Activated CD8-positive, alpha-beta memory T cell treated with anti-CD3 and anti-CD28 coated beads, Interleukin-2, amount 50 U/mL, for 24 hours (primary cell): ENCODE measurements at regions not wholly inside any gene's neighbourhood (a gene's known extent, or its start where the extent isn't known, plus 50 kb on each side); places are given as distances from the start of the nearest gene placed in this dataset.

ENCODE experiments used
- DNase-seq: peaks from one replicate; pipeline ENCODE4 v3.0.0-alpha.2; 2020; ENCODE audit errors: extremely low read depth

- no peak for DNase-seq
These were observed 67.6 kb upstream of the AMPD3 start for GRCh38 chr11:10387206-10388083.

DNA sequence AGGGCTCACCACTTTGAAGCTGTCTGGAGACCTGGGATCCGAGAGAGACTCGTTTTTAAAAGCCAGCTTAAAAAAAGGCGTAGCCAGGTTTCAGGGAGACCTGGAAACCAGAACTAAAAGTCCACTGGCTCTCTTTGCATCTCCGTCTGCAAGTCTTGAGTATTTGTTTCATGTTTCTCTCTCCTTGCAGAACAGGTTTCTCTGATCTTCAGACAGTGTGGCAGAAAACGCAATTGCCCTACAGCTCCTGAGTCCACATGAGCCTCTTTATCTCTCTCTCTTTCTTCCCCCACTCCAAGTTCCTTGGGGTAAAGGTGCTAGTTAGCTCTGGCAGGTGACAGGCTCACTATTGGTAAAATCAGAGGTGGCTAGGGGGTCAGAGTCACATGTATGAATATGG lies 67.0 kb upstream of the AMPD3 start:
- no peak for DNase-seq

DNA sequence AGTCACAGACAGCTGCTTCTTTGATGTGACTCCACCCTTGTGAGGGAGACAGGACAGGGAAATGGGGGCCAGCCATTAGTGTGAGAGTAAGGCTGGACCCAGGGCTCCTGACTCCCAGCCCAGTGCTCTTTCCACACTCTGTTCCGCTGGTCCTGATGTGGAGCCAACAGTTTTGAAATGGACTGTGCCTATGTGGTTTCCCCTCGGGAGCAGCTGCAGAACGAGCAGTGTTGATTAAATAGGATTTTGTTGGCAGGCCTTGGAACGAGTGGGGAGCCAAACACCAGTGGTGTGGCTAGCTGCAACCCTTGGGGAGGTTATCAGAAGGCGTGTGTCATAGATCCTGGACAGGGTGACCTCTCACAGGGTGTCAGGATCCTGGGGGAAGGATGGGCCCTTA lies 66.5 kb upstream of the AMPD3 start:
- DNase-seq: no peak

- no peak for DNase-seq
These were observed 64.7 kb upstream of the AMPD3 start for GRCh38 chr11:10390375-10390774.

DNA sequence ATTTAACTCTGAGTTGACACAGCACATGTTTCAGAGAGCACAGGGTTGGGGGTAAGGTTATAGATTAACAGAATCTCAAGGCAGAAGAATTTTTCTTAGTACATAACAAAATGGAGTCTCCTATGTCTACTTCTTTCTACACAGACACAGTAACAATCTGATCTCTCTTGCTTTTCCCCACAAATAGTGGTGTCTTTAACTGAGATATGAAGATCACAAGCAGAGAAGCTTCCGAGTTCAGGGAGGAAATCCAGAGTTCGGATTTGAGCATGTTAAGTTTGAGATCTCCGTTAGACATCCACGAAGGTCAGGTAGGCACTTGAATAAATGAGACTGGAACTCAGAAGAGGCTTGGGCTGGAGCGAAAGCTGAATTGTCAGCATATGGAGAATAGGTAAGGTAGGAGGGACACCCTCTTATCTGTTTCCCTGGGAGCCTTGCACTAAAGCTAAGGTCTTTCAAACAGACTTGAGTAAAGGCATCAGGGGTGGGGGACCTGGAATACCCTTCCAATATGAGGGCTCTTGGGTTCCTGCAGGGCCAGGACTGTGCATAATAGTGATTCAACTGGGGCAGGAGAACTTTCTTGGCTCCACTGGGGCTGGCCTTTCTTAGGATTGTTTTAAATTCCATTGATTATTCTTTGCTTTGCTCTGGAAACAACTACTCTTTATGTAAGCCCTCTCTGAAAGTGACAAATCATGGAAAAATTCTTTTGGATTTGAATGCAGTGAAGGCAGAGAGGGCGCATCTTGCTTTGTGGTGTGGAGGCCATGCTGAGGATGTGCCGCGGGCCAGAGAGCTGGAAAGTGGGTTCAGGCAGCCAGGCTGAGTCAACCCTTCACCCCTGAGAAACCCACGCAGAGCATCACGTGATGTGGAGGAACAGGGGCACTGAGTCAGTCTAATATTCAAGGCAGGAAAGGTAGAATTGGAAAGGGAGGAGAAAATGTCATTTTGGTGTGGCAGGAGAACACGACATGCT lies 62.7 kb upstream of the AMPD3 start:
- no peak for DNase-seq

GRCh38 chr11:10394229-10395101 lies 60.6 kb upstream of the AMPD3 start:
- DNase-seq: no peak

DNA sequence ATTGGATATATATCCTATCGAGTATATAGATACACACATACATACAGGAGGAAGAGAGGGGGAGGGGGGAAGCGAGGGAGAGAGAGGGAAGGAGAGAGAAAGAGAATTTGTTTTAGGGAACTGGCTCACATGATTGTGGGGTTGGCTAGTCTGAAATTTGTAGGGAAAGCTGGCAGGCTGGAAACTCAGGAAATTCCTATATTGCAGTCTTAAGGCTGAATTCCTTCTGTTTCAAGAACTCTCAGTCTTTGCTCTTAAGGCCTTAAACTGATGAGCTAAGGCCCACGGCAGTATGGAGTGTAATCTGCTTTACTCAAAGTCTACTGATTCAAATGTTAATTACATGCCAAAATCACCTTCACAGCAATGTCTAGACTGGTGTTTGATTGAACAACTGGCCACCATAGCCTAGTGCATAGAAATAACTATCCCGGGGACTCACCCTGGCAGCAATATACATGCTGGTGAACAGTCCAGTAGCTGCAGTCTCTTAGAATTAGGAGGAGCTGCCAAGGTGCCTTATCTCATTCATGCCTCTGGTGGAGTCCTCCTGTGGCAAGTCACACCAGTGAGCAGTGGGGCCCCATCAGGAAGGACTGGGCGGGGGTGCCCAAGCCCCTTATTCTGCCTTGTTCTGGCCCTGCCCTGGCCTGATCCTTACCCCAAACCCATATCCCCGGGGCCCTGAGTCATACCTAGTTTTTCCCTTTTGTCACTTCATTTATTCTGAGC lies 59.7 kb upstream of the AMPD3 start:
- DNase-seq: no peak

- DNase-seq: no peak
These were observed 58.3 kb upstream of the AMPD3 start for GRCh38 chr11:10396771-10397170.

DNA sequence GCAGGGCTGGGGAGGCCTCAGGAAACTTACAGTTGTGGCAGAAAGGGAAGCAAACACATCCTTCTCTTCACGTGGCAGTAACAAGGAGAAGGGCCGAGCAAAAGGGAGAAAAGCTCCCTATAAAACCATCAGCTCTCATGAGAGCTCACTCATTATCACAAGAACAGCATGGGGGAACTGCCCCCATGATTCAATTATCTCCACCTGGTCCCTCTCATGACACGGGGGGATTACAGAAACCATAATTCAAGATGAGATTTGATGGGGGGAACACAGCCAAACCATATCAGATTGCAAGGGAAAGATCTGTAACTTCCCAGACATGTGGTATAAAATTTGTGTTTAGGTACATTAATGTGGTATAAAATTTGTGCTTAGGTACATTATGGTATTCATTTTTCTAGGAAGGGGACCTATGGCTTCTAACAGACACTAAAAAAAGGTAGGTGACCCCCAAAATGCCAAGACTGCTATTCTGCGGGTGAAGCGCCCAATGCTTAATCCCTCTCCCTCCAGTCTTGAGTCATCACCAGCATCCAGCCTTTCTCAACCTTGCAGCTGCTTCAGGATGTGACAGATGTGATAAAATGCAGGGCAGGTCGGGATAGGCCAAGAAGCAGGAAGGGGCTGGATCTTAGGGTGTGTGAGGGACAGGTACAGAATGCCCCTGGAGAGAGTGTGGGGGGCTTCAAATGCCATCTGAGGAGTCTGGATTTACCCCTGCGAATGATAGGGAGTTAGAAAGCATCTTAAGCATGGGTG lies 57.7 kb upstream of the AMPD3 start:
- no peak for DNase-seq

DNA sequence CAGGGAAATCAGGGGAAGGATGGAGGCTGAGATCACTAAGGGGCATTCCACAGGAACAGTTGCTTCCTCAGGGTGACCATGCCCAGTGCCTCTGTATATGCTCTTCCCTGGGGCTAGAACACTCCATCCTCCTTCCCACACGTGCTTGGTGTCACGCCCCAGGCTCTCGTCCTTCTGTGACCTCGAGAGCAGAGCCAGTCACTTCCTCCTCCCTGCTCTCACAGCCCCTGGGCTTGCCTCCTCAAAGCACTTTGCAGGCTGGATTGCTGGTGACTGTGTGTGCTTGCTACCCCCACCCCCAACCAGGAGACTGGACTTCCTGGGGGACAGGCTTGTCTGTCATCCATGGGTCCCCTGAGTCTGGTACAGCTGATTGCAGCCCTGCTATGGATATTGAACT lies 56.5 kb upstream of the AMPD3 start:
- no peak for DNase-seq

DNA sequence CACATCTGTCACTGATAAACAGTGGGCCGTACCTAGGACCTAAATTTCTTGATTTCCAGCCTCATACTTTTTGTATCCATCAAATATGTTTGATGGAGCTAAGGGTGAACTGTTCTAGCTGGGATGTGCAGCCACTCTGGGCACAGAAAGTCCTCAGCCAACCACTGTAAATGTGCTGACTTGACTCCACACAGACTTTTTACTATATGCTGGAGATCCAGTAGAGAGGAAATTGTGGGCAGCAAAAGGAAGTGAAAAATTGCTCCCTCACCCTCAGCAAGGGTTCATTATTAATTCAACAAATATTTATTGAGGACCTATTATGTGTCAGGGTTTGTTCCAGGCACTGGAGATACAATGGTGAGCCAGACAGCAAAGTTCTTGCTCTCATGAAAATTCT lies 54.2 kb upstream of the AMPD3 start:
- no peak for DNase-seq

- no peak for DNase-seq
These were observed 53.8 kb upstream of the AMPD3 start for GRCh38 chr11:10401256-10401655.

DNA sequence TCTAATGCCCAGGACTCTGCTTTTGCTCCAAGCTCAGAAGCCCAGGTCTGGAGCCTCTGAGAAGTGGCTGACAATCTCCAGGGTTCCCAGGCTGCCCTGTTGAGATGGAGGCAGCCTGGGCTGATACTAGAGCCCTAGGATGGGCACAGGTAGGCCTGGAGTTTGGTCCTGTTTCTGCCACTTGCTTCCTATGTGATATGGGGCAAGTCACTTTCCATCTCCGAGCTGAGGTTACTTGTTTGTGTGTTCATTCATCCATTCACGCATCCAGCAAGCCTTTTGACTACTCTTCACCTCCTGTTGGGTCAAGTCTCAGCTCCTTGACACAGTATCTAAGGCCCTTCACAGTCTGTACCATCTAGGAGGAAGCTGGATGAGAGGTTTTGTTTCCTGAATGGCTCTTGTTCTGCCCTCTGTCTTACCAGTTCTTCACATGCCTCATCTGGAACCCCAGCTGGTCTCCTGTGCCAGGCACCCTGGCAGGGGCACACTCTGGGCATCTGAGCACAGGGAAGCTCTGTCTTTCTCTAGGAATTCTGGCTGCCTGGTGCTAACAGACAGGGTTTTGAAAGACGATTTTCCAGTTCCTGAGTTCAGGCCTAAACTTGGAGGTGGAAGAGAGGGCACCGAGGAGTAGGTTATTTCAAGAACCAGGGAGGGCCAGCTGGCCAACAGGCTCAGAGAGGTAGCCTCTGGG lies 53.2 kb upstream of the AMPD3 start:
- DNase-seq: no peak
